ENCODE measurements at regions not wholly inside any gene's neighbourhood (a gene's known extent, or its start where the extent isn't known, plus 50 kb on each side); places are given as distances from the start of the nearest gene placed in this dataset.
"Not testable (repeated sequence)": the region's sequence is repeated elsewhere in the genome, so short reads cannot be mapped to it uniquely, and the experiment has no call there.

DNA sequence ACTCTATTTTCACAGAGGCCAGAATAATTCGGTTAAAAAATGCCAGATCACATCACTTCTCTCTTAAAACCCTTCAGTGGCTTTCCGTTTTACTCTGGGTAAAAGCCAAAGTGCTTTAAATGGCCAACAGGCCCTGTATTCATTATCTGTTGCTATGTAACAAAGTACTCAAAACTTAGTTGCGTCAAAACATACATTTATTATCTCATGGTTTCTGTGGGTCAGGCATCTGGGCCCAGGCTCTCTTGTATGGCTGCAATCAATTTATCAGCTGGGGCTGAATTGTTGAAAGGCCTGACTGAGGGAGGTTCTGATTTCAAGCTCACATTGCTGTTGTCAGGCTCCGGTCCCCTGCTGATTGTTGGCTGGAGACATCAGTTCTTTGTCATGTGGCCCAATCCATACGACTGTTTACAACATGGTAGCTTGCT, 72.7 kb upstream of the H2AZ1 start:
- DNase-seq (ENCODE audit: low read depth), result no peak
- TF ChIP-seq, protein P1, sequence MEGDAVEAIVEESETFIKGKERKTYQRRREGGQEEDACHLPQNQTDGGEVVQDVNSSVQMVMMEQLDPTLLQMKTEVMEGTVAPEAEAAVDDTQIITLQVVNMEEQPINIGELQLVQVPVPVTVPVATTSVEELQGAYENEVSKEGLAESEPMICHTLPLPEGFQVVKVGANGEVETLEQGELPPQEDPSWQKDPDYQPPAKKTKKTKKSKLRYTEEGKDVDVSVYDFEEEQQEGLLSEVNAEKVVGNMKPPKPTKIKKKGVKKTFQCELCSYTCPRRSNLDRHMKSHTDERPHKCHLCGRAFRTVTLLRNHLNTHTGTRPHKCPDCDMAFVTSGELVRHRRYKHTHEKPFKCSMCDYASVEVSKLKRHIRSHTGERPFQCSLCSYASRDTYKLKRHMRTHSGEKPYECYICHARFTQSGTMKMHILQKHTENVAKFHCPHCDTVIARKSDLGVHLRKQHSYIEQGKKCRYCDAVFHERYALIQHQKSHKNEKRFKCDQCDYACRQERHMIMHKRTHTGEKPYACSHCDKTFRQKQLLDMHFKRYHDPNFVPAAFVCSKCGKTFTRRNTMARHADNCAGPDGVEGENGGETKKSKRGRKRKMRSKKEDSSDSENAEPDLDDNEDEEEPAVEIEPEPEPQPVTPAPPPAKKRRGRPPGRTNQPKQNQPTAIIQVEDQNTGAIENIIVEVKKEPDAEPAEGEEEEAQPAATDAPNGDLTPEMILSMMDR (IDR thresholded peaks at IDR 0.05; ENCODE audit: low read depth, low read length, missing control alignments), result no peak

GRCh38 chr4:100019821-100020220, 69.7 kb upstream of the H2AZ1 start:
- no peak overlapping the region for H3K4me3 ChIP-seq (ENCODE audit: low read depth, low read length)
- no peak for DNase-seq (ENCODE audit: low read depth)
- TF ChIP-seq, protein P1 (IDR thresholded peaks at IDR 0.05; ENCODE audit: low read depth, low read length, missing control alignments), result no peak

More for the DNA sequence above, 72.7 kb upstream of the H2AZ1 start:
- H3K4me3 ChIP-seq (ENCODE audit: low read depth, low read length), result no peak overlapping the region

DNA sequence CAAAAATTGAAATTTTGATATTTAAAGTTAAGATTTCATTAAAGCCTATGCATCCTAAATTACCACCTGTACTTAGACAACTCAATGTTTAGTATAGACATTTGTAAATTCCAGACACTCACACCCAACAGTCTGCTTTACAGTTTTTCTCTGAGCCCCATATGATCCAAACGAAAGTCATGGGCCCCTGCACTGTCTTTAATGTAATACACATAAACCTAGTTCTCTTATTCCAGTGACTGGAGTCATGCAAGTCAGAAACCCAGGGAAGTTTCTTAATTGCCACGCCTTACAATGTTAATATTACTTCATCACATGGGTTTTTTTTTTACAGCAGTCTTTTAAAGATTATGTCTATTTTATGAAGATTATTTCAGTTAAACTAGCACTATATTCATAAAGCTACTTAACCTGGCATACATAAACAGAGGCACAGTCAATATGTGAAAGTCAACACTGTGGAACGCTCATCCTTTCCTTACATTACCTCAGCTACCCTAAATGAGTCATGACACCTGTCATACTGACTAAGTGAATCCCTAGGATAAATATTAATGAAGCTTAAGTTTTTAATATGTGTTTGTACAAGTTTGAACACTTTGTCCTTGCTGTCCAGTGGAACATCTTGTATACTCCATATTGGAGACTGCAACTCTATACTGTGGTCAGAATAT, 67.7 kb upstream of the H2AZ1 start:
- DNase-seq (ENCODE audit: low read depth), result no peak
- H3K4me3 ChIP-seq (ENCODE audit: low read depth, low read length), result no peak overlapping the region
- TF ChIP-seq, protein P1 (IDR thresholded peaks at IDR 0.05; ENCODE audit: low read depth, low read length, missing control alignments), result no peak

DNA sequence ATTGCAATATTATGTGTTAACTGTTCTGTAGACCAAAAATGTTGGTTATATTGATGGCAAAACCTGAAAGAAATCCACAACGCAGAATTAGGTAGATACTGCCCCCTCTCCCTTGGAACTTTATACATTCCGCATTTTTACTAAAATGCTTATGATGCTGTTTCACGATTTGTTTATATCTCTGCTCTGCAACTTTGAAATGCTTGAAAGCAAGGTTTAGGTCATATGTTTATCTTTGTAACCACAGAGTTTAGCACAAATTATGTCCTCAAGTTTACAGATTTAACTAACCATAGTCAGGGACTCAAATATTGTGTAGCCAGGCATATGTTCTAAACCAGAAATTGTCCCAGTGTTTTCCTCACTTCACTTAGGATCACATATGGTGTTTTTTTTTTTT, 66.1 kb upstream of the H2AZ1 start:
- no peak overlapping the region for H3K4me3 ChIP-seq (ENCODE audit: low read depth, low read length)
- no peak for DNase-seq (ENCODE audit: low read depth)
- TF ChIP-seq, protein P1 (IDR thresholded peaks at IDR 0.05; ENCODE audit: low read depth, low read length, missing control alignments), result no peak

GRCh38 chr4:100014616-100015015, 64.5 kb upstream of the H2AZ1 start:
- H3K4me3 ChIP-seq (ENCODE audit: low read depth, low read length), result no peak overlapping the region
- DNase-seq (ENCODE audit: low read depth), result no peak
- TF ChIP-seq, protein P1 (IDR thresholded peaks at IDR 0.05; ENCODE audit: low read depth, low read length, missing control alignments), result no peak

DNA sequence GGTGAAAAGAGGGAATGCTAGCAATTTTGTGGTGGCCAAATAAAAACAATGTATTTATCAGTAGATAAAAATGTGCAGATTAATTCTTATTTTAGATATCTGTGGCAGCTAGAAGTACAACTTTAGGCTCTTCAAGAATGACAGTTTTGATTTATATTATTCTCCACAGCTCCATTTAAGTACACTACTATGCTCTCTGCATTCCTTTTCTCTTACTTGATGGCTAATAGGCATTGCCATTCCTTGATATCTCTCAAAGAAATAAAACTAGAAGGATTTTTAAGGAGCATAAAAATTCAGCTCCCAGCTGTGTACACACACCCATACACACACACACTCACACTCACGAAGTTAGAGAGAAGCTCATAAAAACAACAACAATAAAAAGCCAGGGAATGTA, 59.4 kb upstream of the H2AZ1 start:
- no peak for DNase-seq (ENCODE audit: low read depth)
- TF ChIP-seq, protein P1 (IDR thresholded peaks at IDR 0.05; ENCODE audit: low read depth, low read length, missing control alignments), result no peak
- no peak overlapping the region for H3K4me3 ChIP-seq (ENCODE audit: low read depth, low read length)

- no peak overlapping the region for H3K4me3 ChIP-seq (ENCODE audit: low read depth, low read length)
- DNase-seq (ENCODE audit: low read depth), result no peak
- TF ChIP-seq, protein P1 (IDR thresholded peaks at IDR 0.05; ENCODE audit: low read depth, low read length, missing control alignments), result no peak
Observed at GRCh38 chr4:100008048-100008447, 58.0 kb upstream of the H2AZ1 start.

DNA sequence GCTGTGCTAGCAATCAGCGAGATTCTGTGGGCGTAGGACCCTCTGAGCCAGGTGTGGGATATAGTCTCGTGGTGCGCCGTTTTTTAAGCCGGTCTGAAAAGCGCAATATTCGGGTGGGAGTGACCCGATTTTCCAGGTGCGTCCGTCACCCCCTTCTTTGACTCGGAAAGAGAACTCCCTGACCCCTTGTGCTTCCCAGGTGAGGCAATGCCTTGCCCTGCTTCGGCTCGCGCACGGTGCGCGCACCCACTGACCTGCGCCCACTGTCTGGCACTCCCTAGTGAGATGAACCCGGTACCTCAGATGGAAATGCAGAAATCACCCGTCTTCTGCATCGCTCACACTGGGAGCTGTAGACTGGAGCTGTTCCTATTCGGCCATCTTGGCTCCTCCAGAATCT, 56.1 kb upstream of the H2AZ1 start:
- H3K4me3 ChIP-seq (ENCODE audit: low read depth, low read length); DNase-seq (ENCODE audit: low read depth): not testable (repeated sequence)

All from GM12864 (cell line).